Right renal pelvis (tissue), 4 donors: ENCODE measurements at regions not wholly inside any gene's neighbourhood (a gene's known extent, or its start where the extent isn't known, plus 50 kb on each side); places are given as distances from the start of the nearest gene placed in this dataset.

Source experiments
- DNase-seq, 4 donors: peaks; one replicate each; pipeline ENCODE4 v3.0.0-alpha.2; 2013; ENCODE audit warnings: low read depth in 4 of 4, low spot score in 3 of 4, missing footprints in 1 of 4

DNA sequence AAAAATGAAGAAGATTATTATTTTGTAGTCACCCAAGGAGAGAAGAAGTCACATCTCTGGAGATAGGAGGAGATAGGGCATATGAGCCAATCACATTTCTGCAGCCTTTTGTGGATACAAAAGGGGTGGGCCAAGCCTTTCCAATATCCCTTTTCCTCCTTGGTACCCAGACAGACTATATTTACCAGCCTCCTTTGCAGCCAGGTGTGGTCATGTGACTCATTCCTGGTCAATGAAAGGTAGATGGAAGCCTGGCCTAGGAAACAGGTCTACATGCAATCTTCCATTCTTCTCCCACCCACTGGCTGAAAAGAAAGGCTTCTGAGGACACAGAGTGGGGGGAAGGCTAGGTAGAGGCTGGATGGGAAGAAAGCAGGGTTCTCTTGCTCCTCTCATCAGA lies 58.1 kb upstream of the ERG start:
- DNase-seq, result no peak

DNA sequence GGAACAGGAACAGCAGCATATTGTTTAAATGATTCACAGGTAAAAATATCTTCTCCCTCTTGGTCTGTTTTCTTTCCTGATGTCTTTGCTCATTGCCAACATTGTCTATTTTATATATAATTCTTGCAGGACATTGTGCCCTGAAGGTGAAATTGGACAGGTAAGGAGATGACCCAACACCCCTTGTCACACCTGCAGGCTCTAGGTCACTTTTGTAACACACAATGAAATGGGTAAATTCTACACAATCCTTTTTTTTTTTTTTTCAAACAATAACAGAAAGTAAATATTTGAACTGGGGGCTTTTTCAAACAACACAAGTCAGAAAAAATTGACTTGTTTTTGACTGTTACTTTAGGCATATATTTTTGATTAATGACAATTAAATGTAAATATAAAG lies 62.9 kb upstream of the ERG start:
- no peak for DNase-seq

DNA sequence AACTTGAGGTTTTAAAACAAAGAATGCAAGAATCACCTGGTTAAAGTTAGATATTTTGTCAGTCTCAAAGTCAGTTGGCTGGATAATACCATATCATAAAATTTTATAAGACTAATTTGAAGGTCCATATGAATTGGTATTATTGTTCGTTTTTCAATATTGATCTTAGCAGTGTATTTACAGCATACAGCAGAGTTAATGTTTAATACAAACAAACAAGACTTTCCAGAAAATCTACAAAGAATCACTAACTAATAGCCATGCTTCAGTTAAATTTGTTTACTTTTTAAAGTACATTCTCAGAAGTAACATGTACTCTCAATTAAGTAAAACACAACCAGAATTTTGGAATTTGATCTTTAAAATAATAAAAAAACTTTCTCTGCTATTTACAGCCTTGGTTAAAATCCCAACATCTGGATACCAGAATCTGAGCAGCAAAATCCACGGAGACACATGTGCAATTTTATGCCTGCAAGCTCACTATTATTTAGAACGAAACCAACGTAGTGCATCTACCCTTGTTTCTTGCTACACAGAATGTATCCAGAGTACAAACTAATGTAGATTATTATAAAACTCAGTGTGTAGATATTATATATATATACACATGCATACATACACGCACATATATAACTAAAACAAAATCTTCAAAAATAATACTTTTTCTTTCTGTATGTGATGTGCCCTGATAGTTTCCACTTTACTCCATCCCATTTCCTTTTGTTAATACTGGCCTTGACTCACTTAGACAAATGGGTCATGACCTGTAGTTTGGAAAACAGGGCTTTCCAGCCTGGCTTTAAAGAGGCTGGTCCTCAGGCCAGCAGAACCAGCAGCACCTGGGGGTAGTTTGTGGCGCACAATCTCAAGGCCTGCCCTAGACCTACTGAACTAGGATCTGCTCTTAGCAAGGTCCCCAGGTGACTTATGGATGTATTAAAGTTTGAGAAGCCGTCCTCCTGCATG lies 63.6 kb upstream of the ERG start:
- no peak for DNase-seq

DNA sequence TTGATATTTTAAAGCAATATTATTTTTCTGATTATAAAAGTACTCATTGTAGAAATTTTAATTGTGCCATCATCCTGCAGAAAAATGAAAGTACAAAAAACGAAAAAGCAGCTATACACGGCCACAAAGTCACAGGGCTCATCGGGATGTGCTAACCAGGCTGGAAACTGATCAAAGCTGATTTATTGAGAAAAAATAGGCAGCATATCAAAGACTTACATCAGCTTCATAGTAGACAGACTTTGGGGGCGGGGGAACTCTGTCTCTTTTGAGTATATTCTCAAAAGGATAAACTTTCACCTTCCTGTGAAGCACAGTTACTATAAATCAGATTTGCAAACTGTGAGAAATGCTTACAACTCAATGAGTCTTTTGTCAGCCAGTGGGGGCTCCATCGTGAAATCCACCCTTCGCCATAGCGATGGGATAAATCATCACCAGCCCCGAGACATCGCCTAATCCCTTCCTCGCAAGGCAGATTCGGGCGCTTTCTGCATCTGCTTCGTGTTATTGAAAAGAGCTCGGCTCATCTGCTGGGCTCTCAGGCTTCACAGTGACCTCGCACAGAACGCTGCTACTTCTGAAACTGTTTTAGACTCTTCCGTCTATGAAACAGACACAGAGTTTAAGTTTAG lies 69.2 kb upstream of the ERG start:
- DNase-seq, result no peak

DNA sequence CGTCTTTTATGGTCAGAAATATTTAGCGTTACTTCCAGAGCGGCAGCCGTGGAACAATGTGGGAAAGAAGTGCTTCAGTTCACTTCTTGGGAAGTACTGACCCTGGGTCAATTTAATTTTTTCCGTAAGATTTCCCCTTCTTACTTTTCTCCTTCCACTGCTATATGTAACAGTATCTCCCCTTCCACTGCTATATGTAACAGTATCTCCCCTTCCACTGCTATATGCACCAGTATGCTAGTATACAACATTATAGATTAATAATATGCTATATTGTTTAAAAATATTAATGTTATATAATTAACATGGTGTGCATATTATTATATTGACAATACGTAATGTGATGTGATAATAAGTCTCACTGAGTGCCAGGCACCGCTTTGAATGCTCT lies 69.7 kb upstream of the ERG start:
- no peak for DNase-seq

DNA sequence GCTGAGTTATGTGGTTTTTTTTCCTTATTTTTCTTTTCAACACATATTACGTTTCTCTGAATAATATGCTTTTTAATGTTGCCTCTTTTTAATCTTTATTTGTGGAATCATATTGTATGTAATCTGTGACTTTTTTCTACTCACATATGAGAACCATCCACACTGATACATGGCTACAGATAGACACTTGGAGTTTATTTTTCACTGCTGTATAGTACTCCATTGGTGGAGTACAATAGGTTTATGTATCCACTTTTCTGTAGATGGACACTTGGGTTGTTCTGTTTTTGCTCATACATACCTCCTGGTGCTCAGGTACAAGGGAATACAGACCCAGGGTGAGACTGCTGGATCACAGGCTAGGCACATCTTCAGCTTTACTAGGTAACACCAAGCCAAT lies 71.5 kb upstream of the ERG start:
- DNase-seq, result no peak

DNA sequence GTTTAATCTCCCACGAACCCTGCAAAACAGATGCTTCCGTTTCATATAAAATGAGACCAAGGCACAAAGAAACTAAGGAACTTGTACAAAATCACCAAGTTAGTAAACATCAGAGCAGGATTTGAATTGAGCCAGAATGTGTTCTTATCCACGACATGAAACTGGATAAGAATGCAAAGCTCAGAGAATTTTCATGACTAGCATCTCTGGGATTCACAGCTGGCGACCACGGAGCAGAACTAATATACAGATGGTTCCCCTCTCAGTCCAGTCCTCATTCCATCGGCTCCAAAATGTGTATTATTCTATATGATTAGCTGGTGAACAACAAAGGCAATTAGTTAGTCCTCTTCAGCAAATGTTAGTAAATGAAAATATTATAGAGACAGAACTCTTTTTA lies 72.3 kb upstream of the ERG start:
- DNase-seq, result no peak

DNA sequence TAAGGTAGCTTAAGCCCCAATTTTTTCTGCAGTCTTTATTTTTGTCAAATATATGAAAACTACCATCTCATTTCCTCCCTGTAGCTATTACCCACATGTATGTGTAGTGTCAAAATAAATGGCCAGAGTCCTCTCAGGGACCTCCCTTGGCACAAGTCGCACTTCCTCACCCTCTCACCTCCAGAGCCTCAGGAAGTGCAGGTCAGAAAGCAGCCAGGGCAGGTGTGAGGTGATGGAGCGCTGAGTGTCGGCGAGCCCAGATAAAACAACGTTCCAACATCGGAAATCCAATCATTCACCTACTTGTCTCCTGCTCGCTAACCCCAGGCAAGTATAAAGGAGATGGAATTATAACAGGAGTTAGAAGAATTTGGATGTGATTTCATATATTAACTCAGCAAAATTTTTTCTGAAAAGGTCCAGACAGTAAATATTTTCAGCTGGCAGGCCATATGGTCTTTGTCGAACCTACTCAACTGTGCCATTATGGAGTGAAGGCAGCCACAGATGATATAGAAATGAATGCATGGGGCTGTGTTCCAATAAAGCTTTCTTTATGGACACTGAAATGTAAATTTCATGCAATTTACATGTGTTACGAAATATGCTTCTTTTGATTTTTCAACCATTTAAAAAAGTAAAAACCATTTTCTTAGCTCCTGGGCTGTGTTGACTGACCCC lies 76.8 kb upstream of the ERG start:
- no peak for DNase-seq

DNA sequence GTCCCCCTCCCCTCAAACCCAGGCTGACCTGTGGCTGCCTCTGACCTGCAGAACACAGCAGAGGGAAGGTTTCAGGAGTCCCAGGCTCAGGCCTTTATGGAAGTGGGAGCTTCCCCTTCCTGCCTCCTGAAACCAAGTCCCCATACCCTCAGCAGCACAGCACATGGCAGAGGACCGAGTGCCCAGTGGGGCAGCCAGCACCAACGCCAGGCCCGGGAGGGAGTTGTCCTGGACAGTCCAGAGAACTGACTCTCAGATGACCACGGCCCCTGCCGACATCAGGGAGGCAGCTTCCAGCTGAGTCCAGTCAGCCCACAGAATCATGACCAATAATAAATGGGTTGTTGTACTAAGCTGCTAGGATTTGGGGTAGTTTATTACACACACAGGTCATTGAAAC lies 79.6 kb upstream of the ERG start:
- no peak for DNase-seq

DNA sequence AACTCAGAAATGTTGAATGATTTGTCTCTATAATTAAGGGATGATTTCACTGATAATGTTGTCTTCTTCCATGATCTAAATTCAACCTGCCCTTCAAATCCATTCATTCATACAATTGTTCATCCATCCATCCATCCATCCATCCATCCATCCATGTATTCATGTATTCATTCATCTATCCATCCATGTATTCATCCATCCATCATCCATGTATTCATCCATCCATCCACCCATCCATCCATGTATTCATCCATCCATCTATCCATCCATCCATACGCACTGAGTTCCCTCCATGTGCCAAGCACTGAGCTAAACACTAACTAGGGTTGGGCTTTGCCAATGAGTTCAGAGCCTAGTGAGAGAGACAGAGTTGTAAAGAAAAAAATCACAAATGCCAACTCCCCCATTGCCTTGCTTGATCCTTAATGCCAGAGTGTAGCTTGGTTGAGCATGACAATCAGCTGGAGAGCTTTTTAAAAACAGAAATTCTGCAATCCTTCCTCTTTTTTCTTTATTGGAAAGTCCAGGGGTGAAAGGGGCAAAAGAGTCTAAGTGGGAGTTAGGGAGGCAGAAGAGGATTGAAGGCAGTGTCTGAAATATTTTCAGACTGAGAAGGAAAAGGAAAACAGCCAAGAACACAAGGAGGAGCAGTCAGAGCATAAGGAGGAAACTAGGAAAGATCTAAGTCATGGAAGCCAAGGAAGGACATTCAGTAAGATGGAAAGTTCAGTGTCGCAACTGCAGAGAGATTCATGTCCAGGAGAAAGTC lies 92.4 kb upstream of the ERG start:
- DNase-seq, result no peak

DNA sequence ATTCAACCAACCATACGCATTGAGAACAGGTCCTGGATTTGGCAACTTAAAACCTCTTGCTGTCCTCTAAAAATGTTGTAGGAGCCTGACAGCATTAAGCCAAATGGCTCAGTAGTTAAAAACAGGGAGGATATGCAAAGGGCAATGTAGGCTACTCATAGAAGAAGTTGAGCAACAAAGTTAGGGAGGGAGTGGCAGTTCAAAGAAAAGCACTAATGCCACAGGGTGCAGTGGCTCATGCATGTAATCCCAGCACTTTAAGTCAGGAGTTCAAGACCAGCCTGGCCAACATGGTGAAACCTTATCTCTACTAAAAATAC lies 92.9 kb upstream of the ERG start:
- no peak for DNase-seq

DNA sequence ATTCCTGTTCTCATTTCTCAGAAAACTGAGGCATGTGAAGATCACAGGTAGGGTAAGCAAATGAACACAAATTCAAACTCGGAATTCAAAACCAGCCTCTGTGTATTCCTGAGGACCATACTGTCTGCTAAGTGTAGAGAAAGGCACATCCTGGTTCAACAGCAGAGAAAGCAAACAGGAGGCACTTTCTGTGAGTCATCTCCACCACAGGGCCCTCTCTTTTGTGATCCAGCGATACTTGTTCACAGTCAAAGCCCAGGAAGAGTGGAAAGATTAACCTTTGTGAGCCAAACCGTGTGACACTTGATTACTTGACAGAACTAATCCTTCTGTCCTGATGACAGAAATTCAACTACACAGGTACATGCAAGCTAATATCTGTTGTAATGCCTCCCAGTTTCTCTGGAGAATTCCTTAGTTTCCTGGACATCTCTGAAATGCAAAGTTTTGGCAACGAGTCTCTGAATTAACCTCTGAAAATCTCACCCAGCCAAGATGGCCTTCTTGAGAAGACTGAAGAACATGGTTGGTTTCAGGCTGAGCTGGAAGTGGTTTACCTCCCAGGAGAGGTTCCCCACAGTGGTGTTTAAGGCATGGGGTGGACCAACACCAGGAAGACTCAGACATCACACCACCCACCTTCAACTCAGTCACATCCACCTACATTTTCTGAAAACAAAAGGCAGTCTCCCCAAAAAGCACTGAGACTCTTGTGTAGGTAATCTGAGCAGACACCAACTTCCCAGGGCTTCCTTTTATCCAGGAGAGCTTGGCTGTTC lies 98.2 kb upstream of the ERG start:
- no peak for DNase-seq

DNA sequence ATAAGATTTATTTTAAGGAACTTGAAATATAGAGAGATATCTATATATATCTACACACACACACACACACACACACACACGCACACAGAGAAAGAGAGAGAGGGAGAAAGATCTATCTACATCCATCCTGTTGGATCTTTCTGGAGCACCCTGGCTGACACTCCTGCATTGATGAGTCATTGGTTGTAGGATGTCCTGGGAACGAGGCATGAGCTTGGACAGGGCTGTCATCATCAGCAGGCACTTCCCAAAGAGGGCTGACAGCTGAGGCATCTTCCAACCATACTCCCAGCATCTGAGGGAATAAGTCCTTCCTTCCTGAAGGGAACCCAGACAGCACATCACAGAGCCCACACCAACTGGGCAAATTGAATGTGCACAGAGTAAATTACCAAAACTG lies 99.1 kb upstream of the ERG start:
- no peak for DNase-seq

DNA sequence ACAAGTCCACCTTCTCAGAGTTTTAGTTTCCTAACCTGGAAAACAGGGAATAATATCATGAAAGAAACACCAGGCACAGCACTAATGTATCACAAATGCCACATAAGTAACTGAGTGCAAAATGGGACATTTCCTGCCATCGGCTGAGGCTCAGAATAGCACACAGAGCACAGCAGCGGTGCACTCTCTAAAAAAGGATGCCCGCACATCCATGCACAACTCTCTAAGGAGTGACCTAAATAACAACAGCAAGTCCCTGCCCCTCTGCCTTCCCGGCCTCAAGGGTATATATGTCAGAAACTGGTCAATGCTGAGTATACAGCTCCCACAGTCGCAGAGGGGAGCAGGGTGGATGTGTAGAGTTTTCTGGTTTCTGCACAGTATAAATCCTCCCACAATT lies 100.1 kb upstream of the ERG start:
- no peak for DNase-seq

DNA sequence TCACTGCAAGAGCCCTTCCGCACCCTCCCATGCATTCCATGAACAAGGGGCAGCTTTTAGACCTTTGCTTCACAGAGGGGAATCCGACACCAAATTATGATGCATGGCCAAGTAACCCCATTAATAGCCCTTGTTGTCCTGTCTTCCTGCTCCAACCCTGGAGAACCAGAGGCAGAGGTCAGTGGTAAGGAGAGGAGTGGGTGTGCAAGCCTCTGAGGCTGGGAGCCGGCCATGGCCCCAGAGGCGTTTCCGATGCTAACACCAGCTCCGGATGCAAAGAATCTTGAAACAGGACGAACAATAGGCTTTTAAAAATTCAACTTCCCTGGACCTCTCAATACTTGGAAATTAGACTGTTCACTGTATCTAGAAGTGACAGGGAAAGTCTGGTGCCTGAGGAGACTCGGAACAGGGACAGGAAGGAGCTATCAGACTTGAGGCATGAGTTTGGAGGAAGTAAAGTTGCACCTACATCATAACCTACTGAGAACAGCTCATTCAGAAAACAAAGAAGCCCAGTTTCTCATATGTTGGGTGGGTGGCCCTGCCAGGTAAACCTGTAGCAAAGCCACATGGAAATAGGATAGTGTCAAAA lies 101.2 kb upstream of the ERG start:
- no peak for DNase-seq

DNA sequence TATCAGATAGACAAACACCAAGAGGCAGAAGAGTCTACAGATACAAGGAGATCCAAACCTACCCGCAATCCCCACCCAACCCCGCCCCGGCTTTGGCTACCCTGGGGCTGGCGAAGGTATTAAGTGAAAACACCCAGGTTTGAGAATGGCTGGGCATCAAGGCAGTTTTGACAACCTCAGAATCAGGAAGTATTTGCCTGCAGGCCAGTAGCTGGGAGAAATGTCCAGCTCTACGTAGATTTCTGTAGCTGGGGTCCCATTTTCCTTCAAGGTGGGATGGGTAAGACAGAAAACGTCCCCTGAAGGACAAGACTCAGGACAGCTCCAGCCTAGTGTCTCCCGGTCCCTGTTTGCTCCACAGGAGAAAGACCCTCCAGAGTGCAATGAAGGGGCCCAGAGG lies 101.8 kb upstream of the ERG start:
- no peak for DNase-seq

DNA sequence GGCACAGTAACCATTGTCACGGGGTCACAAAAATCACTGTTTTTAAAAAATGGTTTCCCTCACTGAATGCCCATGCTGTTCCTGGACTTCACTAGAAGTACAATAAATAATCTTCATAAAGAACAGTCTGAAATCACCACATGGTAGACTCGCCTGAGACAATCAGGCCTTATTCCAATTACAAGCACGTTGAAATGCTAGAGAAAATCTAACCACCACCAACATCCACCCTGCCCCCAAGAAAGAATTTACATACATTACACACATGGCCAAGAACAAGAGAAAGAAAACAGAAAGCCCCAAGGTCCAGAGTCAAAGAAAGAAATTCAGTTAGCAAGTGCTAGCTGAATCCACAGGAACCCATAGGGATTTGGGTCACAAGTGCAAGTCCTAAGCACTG lies 107.0 kb upstream of the ERG start:
- no peak for DNase-seq

DNA sequence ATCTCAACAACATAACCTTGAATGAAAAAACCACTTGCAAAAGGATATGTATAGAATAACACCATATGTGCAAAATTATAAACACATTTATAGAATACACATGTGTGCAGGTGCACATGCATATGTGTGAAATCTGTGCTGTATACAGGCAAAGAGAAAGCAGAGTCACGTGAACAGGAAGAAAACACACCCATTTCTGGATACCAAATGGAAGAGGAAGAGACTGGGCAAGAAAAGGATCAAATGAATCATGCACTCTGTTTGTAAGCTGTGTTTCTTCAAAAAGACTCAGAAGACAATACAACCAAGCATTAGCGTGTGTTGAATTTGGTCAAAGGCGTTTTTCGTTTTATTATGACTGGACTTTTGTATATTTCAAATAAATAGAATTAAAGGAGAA lies 111.3 kb upstream of the ERG start:
- no peak for DNase-seq

DNA sequence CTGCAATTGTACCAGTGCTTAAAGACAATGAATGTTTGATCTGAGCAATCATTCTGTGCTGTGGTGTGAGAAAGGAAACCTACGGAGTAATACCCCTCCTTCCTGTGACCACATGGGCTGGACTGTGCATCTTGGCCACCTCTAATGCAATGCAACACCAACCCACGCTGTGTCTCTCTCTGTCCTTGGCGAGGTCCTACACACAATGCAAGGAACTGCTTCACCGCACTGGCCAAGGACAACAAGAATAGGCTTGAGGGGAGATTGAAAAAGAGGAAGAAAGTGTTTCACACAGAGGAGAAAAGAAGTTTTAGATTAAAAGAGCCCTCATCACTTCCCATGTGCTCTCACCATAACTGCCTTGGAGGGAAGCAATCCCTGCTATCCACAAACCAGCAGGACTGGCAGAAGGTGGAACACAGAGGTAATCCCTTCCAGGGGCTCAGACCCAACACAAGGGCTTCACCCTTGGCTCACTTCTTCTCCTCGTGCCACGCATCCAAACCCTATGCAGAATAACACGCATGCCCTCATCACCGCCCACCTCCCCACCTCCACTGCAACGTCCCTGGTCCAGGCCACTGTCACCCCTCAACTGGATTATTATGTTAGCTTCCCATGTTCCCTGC lies 112.5 kb upstream of the ERG start:
- no peak for DNase-seq

DNA sequence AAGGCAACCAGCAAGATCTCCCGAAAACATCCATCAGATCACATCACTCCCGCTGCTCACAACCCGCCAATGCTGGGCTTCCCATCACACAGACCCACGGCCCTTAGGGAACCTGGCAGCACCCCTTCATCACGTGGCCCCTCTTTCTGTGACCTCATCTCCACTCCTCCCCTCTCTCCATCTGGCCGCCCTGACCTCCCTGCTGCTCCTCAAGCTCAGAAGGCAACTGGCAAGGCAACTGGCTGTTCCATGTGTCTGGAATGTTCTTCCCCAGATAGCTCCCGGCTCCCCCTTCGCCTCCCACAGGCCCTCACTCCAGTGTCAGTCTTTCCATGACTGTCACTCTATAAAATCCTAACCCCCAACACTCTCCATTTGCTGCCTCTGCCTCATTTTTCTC lies 113.0 kb upstream of the ERG start:
- no peak for DNase-seq
